NB4 (cell line): ENCODE measurements at regions not wholly inside any gene's neighbourhood (a gene's known extent, or its start where the extent isn't known, plus 50 kb on each side); places are given as distances from the start of the nearest gene placed in this dataset.

Experiments used
- DNase-seq: peaks from one replicate; pipeline ENCODE4 v3.0.0; 2010; ENCODE audit warnings: low read depth
- H3K4me3 ChIP-seq: one replicate; pipeline ENCODE4 v1.5.1; 2011; ENCODE audit warnings: mild to moderate bottlenecking, low read depth, low read length, moderate library complexity
- MAX ChIP-seq: IDR thresholded peaks from 2 replicates; pipeline ENCODE4 v1.6.1; 2011; ENCODE audit warnings: low read depth, low read length
- MYC ChIP-seq: IDR thresholded peaks from 2 replicates; pipeline ENCODE4 v1.6.1; 2011; ENCODE audit warnings: low read depth, low read length
- POLR2A ChIP-seq: IDR thresholded peaks from 2 replicates; pipeline ENCODE4 v1.6.1; 2011; ENCODE audit warnings: mild to moderate bottlenecking; ENCODE audit not compliant: insufficient read length; ENCODE audit errors: extremely low read depth
- TF ChIP-seq, protein P1 (sequence below): IDR thresholded peaks from one replicate; pipeline ENCODE4 v1.5.1; 2012; ENCODE audit warnings: low read depth, low read length

DNA sequence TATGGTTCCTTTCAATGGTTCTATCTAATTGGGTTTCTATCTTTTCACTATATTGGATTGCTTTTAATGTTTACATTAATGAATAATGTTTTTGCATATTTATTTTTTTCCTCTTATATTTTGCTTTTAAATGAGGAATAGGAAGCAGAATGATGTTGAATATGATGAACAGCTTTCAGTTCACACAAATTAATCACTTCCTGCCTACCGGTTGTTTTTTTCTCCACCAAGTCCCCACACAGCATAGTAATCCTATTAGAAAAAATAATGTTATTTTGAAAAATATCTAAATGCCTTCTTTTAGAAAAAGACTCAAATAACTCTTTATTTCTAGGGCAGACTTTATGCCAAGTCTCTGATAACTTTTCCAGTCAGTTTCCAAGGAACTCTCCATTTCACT is 184.9 kb upstream of the MIR17HG start:
- no peak for TF ChIP-seq POLR2A
- no peak for TF ChIP-seq MAX
- TF ChIP-seq, protein P1, sequence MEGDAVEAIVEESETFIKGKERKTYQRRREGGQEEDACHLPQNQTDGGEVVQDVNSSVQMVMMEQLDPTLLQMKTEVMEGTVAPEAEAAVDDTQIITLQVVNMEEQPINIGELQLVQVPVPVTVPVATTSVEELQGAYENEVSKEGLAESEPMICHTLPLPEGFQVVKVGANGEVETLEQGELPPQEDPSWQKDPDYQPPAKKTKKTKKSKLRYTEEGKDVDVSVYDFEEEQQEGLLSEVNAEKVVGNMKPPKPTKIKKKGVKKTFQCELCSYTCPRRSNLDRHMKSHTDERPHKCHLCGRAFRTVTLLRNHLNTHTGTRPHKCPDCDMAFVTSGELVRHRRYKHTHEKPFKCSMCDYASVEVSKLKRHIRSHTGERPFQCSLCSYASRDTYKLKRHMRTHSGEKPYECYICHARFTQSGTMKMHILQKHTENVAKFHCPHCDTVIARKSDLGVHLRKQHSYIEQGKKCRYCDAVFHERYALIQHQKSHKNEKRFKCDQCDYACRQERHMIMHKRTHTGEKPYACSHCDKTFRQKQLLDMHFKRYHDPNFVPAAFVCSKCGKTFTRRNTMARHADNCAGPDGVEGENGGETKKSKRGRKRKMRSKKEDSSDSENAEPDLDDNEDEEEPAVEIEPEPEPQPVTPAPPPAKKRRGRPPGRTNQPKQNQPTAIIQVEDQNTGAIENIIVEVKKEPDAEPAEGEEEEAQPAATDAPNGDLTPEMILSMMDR = no peak
- TF ChIP-seq MYC = no peak
- H3K4me3 ChIP-seq = no peak overlapping the region
- no peak for DNase-seq

DNA sequence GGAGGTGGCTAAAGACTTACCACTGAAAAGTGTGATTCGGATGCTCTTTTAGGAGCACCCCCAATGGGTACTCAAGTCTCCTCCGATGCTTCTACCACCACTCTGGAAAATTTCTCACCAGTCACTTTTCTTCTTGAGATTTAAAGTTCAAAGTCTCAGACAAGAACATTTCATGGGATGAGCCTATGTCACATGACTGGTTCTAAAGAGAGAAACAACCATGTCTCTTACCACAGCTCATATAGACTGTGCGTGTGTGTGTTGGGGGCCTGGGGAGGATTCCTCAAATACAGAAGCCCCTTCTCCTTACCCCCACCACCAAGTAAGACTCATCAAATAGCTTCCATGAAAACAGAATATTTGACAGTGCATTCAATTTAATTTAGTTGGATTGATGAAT is 181.7 kb upstream of the MIR17HG start:
- DNase-seq = no peak
- TF ChIP-seq, protein P1 = no peak
- TF ChIP-seq MYC (no peak), POLR2A (no peak), MAX (no peak)
- no peak overlapping the region for H3K4me3 ChIP-seq

DNA sequence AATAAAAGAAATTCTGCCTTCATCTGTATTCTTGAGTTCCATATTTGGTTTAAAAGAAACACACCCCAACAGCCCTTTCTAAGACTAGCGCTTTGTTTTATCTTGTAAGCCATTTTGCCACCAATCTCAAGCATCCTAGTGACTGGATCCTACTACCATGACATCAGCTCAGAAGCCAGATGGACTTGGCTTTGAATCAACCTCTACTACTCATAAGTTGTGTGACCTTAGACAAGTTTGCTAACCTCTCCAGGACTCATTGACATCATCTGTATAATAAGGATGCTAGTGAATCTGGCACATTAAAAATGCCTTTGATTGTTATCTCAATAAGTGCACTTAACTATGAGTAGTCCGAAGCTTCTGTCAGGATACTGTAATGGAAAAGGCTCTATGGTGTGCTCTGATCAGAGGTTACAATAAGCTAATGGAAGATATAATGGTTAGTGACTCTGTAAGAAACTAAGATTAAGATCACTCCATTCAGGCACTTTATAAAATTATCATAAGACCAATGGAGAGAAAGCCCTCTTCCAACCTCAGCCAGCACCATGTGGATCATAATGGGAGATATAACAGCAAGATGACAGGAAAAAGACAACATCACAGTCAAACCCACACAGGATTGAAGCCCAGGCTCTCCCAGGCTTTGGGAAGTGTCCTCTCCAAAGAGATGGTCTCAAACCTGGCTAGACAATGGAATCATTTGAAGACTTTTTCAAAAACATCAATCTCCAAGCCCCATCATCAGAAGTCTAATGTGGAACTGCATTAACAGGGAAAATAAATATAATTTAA is 180.6 kb upstream of the MIR17HG start:
- H3K4me3 ChIP-seq = no peak overlapping the region
- no peak for DNase-seq
- TF ChIP-seq POLR2A (no peak), MYC (no peak), MAX (no peak)
- TF ChIP-seq, protein P1 = no peak

DNA sequence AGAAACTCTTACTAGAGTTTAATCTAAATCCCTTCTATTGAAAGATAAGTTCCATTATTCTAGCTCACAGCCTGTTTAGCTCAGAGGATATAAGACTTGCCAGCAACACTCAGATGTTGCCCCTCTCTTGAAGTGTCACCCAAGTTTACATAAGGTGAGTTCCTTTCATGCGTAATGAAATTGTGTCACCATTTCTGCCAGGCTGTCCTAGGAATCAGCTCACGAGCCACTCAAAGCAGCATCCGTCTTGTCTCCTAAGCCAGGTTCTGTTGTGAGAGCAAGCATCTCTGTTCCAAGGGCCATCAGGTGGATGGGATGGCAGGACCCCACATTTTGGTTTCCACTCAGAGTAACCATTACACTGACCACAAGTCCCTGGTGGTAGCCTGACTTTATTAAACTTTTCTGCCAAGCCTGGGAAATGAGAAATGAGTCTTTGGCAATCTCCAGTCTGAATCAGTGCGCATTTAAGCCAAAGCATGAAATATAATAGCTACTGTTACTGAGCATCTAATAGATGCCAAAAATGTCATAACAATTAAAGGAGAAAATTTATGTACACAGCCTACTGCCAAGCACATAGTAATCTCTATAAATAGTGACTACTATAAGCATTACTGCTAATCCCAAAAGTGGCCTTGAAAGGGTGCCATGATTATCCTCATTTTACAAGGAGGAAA is 179.6 kb upstream of the MIR17HG start:
- no peak for DNase-seq
- TF ChIP-seq MAX (no peak), POLR2A (no peak)
- TF ChIP-seq, protein P1 = no peak
- no peak overlapping the region for H3K4me3 ChIP-seq

GRCh38 chr13:91168386-91168711 is 179.1 kb upstream of the MIR17HG start:
- no peak for TF ChIP-seq MAX
- TF ChIP-seq, protein P1 = no peak
- TF ChIP-seq MYC = no peak
- no peak for TF ChIP-seq POLR2A
- no peak overlapping the region for H3K4me3 ChIP-seq
- no peak for DNase-seq
